A549 (cell line): ENCODE measurements at regions not wholly inside any gene's neighbourhood (a gene's known extent, or its start where the extent isn't known, plus 50 kb on each side); places are given as distances from the start of the nearest gene placed in this dataset.
"Not testable (repeated sequence)": the region's sequence is repeated elsewhere in the genome, so short reads cannot be mapped to it uniquely, and the experiment has no call there.

Source experiments
- ATAC-seq, 2 experiments: fragments of 200-7000 bp in 1 of 2; fragments of >200 bp in 1 of 2; cut with Nextera tagmentation in 1 of 2; cut with Tn5 transposase in 1 of 2; 3 replicates each; pipeline versions ENCODE4 v1.8.0 to v1.9.1; 2018 to 2020; ENCODE audit warnings: mild to moderate bottlenecking in 1 of 2, moderate library complexity in 1 of 2
- CTCF ChIA-PET: fragments of 300-600 bp; sonication (Branson Sonifier 250); formaldehyde crosslinking; extraction: SDS; loops from one replicate; lab custom pipeline; 2021; ENCODE audit warnings: antibody characterized with exemption, inconsistent platforms; lab: Yijun Ruan, JAX
- POLR2A ChIA-PET: fragments of 350-600 bp; formaldehyde crosslinking; extraction: SDS; loops from one replicate; lab custom pipeline; 2021; ENCODE audit warnings: antibody characterized with exemption, inconsistent platforms; lab: Yijun Ruan, JAX
- DNase-seq, 2 experiments: peaks; one replicate each; pipeline versions ENCODE4 v3.0.0 to v3.0.0-alpha.2; 2011 to 2016; ENCODE audit warnings: low read depth in 1 of 2, low spot score in 1 of 2
- FAIRE-seq: peaks from 2 replicates; lab custom pipeline; 2011; peaks lifted over from hg19 to GRCh38; lab: Jason Lieb, UNC
- H3K27ac ChIP-seq, 2 experiments: fragments of >200 bp; sonication (Bioruptor Twin); formaldehyde crosslinking; 3 replicates each; pipeline ENCODE4 v1.5.1; 2016 to 2017
- H3K4me1 ChIP-seq: fragments of >200 bp; sonication (Bioruptor Twin); formaldehyde crosslinking; 3 replicates; pipeline ENCODE4 v1.6.1; 2016
- H3K4me2 ChIP-seq: fragments of >200 bp; sonication (Bioruptor Twin); formaldehyde crosslinking; 3 replicates; pipeline ENCODE4 v1.6.1; 2016
- H3K4me3 ChIP-seq: fragments of >200 bp; sonication (Bioruptor Twin); formaldehyde crosslinking; 3 replicates; pipeline ENCODE4 v1.5.1; 2016
- H3K9me3 ChIP-seq: fragments of >200 bp; sonication (Bioruptor Twin); formaldehyde crosslinking; 3 replicates; pipeline ENCODE4 v1.6.1; 2016
- CHD2 ChIP-seq: fragments of 150-350 bp; IDR thresholded peaks from 2 replicates; pipeline ENCODE4 v1.6.1; 2014; ENCODE audit warnings: low read length; ENCODE audit not compliant: partially characterized antibody
- CHD4 ChIP-seq: fragments of 200-600 bp; sonication (generic); IDR thresholded peaks from 2 replicates; pipeline ENCODE4 v1.6.1; 2016; ENCODE audit warnings: antibody characterized with exemption, mild to moderate bottlenecking, borderline replicate concordance
- EP300 ChIP-seq, 2 experiments: fragments of >200 bp; sonication (Bioruptor Twin); formaldehyde crosslinking; IDR thresholded peaks; 2 replicates in 1 of 2; 3 replicates in 1 of 2; pipeline ENCODE4 v1.6.1; 2016 to 2017
- FOXS1 ChIP-seq: fragments of 250-450 bp; sonication (Bioruptor Pico); IDR thresholded peaks from 2 replicates; pipeline ENCODE4 v1.5.0; 2020; ENCODE audit warnings: mild to moderate bottlenecking, moderate library complexity
- KDM1A ChIP-seq: fragments of 200-600 bp; sonication (generic); IDR thresholded peaks from 2 replicates; pipeline ENCODE4 v1.6.1; 2016; ENCODE audit warnings: low read depth, mild to moderate bottlenecking
- MAZ ChIP-seq: fragments of 150-350 bp; IDR thresholded peaks from 2 replicates; pipeline ENCODE4 v1.6.1; 2014; ENCODE audit warnings: antibody characterized with exemption, low read depth, low read length, borderline replicate concordance
- MYC ChIP-seq: IDR thresholded peaks from 2 replicates; pipeline ENCODE4 v1.6.1; 2012; ENCODE audit warnings: mild to moderate bottlenecking, inconsistent platforms, low read length, improper control_type of control experiment, borderline replicate concordance
- NFE2L2 ChIP-seq: fragments of 150-350 bp; conservative IDR thresholded peaks from 2 replicates; pipeline ENCODE4 v1.6.1; 2014; ENCODE audit warnings: low read length
- NPAS2 ChIP-seq: fragments of 250-450 bp; sonication (Bioruptor Pico); IDR thresholded peaks from 2 replicates; pipeline ENCODE4 v1.8.0; 2022; ENCODE audit warnings: mild to moderate bottlenecking, moderate library complexity, borderline replicate concordance
- PHF8 ChIP-seq: fragments of 200-600 bp; sonication (generic); IDR thresholded peaks from 2 replicates; pipeline ENCODE4 v1.6.1; 2016; ENCODE audit warnings: low read depth, mild to moderate bottlenecking, antibody characterized with exemption, moderate library complexity, borderline replicate concordance
- RAD21 ChIP-seq, 2 experiments: fragments of >200 bp in 1 of 2; sonication (Bioruptor Twin) in 1 of 2; formaldehyde crosslinking in 1 of 2; IDR thresholded peaks in 1 of 2; conservative IDR thresholded peaks in 1 of 2; 2 replicates in 1 of 2; 3 replicates in 1 of 2; pipeline ENCODE4 v1.6.1; 2012 to 2018; ENCODE audit warnings: inconsistent platforms in 1 of 2
- RFX5 ChIP-seq: fragments of 450-650 bp; IDR thresholded peaks from 2 replicates; pipeline ENCODE4 v1.7.1; 2014; ENCODE audit warnings: antibody characterized with exemption, mild to moderate bottlenecking, moderate library complexity
- SREBF2 ChIP-seq: fragments of 450-650 bp; IDR thresholded peaks from 2 replicates; pipeline ENCODE4 v1.6.1; 2014; ENCODE audit warnings: mild to moderate bottlenecking, moderate library complexity
- WGBS: methylation state at CpG from one replicate; pipeline ENCODE4 v1.1.6; 2017; ENCODE audit errors: missing lambda C conversion rate; 5-methylcytosine and 5-hydroxymethylcytosine counted together
- TF ChIP-seq, protein P1 (sequence below): fragments of >200 bp; sonication (Bioruptor Twin); formaldehyde crosslinking; IDR thresholded peaks from 3 replicates; pipeline ENCODE4 v1.5.1; 2016
- TF ChIP-seq, protein P2 (sequence below): IDR thresholded peaks from 2 replicates; pipeline ENCODE4 v1.6.1; 2012
- TF ChIP-seq, protein P3 (sequence below): IDR thresholded peaks from 2 replicates; pipeline ENCODE4 v1.6.1; 2012

DNA sequence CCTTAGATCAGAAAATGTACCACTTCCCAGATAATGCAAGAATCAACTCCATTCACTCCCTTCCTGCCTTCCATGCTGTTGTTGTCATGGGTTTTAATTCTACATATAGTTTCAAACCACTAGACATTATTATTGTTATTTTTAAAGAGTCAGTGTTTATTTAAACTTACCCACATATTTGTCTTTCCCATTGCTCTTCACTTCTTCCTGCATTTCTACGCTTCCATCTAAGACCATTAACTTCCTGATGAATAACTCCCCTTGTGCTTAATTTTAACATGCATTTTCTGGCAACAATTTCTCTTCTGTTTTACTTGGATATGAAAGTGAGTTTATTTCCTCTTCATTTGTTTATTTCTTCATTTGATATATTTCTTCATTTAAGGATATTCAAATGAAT, 127.1 kb upstream of the FHIT start:
- Histone ChIP-seq H3K4me1 (no peaks in the 10 kb centered on the region), H3K4me2 (no peak overlapping the region), H3K4me3 (no peak overlapping the region), H3K27ac (no peak overlapping the region), H3K9me3 (no peaks in the 10 kb centered on the region)
- FAIRE-seq (no peak), ATAC-seq (no peak), DNase-seq (no peak)
- POLR2A ChIA-PET: no interaction called here
- CTCF ChIA-PET: no interaction called here
- 9% methylated on average over 1 of the region's 1 CpG for WGBS
- TF ChIP-seq RFX5: no peak
- no peak for TF ChIP-seq EP300 (IDR thresholded peaks at IDR 0.05)
- no peak for TF ChIP-seq CHD4
- TF ChIP-seq, protein P1, sequence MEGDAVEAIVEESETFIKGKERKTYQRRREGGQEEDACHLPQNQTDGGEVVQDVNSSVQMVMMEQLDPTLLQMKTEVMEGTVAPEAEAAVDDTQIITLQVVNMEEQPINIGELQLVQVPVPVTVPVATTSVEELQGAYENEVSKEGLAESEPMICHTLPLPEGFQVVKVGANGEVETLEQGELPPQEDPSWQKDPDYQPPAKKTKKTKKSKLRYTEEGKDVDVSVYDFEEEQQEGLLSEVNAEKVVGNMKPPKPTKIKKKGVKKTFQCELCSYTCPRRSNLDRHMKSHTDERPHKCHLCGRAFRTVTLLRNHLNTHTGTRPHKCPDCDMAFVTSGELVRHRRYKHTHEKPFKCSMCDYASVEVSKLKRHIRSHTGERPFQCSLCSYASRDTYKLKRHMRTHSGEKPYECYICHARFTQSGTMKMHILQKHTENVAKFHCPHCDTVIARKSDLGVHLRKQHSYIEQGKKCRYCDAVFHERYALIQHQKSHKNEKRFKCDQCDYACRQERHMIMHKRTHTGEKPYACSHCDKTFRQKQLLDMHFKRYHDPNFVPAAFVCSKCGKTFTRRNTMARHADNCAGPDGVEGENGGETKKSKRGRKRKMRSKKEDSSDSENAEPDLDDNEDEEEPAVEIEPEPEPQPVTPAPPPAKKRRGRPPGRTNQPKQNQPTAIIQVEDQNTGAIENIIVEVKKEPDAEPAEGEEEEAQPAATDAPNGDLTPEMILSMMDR: no peak

DNA sequence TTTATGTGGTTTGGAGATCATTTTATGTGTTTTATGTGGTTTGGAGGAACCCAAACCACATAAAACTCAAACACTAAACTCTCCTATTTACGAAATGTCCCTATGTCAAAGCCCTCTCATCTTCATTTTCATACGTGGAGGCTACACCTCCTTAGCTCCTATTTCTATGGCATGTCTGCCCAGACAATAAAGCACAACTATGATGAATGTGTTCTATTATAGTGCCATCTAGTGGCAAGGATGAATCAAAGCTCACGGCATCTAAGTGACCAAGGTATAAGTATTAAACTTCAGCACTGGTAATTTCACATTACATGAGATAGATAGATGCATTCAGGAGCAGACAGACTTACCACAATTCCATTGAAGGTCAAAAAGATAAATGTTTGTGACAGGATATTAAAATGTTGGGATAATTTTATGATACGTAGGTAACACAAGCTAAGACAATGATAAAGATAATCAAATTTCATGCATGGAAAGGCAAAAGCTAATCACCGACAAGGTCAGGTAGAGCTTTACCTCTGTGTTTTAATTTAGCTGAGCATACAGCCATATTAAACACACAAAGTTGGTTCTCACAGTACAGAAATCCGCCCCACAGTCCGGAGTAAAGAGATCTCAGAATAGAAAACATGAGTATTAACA, 130.6 kb upstream of the FHIT start:
- H3K27ac ChIP-seq: no peak overlapping the region
- H3K4me1 ChIP-seq: no peaks in the 10 kb centered on the region
- no peak overlapping the region for H3K4me3 ChIP-seq
- FAIRE-seq (no peak), DNase-seq (peak; percentile 7 to 15), ATAC-seq (peak in 1 of 2 experiments; percentile 64; a peak in 3 of 6 replicates)
- no peak overlapping the region for H3K4me2 ChIP-seq
- no peaks in the 10 kb centered on the region for H3K9me3 ChIP-seq
- TF ChIP-seq RAD21 (conservative IDR thresholded peaks at IDR 0.05 in 1 of 2, IDR thresholded peaks at IDR 0.05 in 1 of 2) (peak in 1 of 2 experiments; percentile 16; a peak in 2 of 5 replicates), CHD2 (no peak), FOXS1 (CRISPR knock-in tag) (no peak)
- TF ChIP-seq, protein P1: no peak; the same call in 2 of the 3 replicates
- 37% methylated on average over 7 of the region's 7 CpGs for WGBS
- ChIA-PET POLR2A (no interaction called here), CTCF (interaction anchor here (0.9 kb wide), 2 partner anchors 9 to 805 kb away, joined by 3 read pairs; no protein-coding TSS in a partner anchor)

DNA sequence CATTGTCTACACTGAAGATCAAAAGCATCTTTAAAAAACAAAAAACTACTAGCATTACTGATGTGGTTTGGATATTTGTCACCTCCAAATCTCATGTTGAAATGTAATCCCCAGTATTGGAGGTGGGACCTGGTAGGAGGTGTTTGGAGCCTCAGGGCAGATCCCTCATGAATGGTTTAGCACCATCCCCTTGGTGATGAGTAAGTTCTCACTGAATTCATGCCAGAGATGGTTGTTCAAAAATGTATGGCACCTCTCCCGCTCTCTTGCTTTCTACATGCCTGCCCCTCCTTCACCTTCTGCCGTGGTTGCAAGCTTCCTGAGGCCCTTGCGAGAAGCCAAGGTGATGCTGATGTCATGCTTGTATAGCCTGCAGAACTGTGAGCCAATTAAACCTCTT, 136.6 kb upstream of the FHIT start:
- DNase-seq (no peak), ATAC-seq (no peak), FAIRE-seq (no peak)
- Histone ChIP-seq H3K9me3 (no peaks in the 10 kb centered on the region), H3K4me3 (no peak overlapping the region), H3K4me2 (no peak overlapping the region), H3K27ac (no peak overlapping the region), H3K4me1 (no peaks in the 10 kb centered on the region)
- POLR2A ChIA-PET: no interaction called here
- TF ChIP-seq KDM1A (no peak), SREBF2 (no peak), MAZ (no peak), PHF8 (no peak), NFE2L2 (no peak), MYC (no peak), NPAS2 (CRISPR knock-in tag) (no peak)
- TF ChIP-seq, protein P2, sequence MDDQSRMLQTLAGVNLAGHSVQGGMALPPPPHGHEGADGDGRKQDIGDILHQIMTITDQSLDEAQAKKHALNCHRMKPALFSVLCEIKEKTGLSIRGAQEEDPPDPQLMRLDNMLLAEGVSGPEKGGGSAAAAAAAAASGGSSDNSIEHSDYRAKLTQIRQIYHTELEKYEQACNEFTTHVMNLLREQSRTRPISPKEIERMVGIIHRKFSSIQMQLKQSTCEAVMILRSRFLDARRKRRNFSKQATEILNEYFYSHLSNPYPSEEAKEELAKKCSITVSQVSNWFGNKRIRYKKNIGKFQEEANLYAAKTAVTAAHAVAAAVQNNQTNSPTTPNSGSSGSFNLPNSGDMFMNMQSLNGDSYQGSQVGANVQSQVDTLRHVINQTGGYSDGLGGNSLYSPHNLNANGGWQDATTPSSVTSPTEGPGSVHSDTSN: no peak
- TF ChIP-seq, protein P3, sequence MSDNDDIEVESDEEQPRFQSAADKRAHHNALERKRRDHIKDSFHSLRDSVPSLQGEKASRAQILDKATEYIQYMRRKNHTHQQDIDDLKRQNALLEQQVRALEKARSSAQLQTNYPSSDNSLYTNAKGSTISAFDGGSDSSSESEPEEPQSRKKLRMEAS: no peak
- 4% methylated on average over 3 of the region's 3 CpGs for WGBS
- CTCF ChIA-PET: no interaction called here

DNA sequence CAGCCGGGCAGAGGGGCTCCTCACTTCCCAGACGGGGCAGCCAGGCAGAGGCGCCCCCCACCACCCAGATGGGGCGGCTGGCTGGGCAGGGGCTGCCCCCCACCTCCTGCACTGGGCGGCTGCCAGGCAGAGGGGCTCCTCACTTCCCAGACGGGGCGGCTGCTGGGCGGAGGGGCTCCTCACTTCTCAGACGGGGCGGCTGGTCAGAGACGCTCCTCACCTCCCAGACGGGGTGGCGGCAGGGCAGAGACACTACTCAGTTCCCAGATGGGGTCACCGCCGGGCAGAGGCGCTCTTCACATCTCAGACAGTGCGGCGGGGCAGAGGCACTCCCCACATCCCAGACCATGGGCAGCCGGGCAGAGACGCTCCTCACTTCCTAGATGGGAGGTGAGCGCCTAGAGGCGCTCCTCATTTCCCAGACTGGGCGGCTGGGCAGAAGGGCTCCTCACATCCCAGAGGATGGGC, 142.3 kb upstream of the FHIT start:
- H3K27ac ChIP-seq, CTCF ChIA-PET, ATAC-seq, POLR2A ChIA-PET, H3K4me2 ChIP-seq, DNase-seq, H3K4me3 ChIP-seq, H3K9me3 ChIP-seq, H3K4me1 ChIP-seq, FAIRE-seq: not testable (repeated sequence)
- 100% methylated on average over 1 of the region's 23 CpGs for WGBS
